Activated B cell treated with CpG ODN at 0.5 μM for 24 hours (primary cell): ENCODE measurements at regions not wholly inside any gene's neighbourhood (a gene's known extent, or its start where the extent isn't known, plus 50 kb on each side); places are given as distances from the start of the nearest gene placed in this dataset.
"Not testable (repeated sequence)": the region's sequence is repeated elsewhere in the genome, so short reads cannot be mapped to it uniquely, and the experiment has no call there.

ENCODE experiments used
- ATAC-seq: fragments of 200-7000 bp; cut with Tn5 transposase; one replicate; pipeline ENCODE4 v1.10.0; 2021; ENCODE audit warnings: low read depth, mild to moderate bottlenecking, moderate library complexity
- CTCF ChIA-PET: fragments of 350-600 bp; sonication (Branson Sonifier 250); formaldehyde crosslinking; loops from one replicate; lab custom pipeline; 2021; ENCODE audit warnings: antibody characterized with exemption; lab: Charles Lee
- POLR2A ChIA-PET: fragments of 350-600 bp; sonication (Branson Sonifier 250); formaldehyde crosslinking; loops from one replicate; lab custom pipeline; 2021; ENCODE audit warnings: antibody characterized with exemption; lab: Charles Lee
- DNase-seq: peaks from one replicate; pipeline ENCODE4 v3.0.0; 2022
- H3K27ac Mint-ChIP-seq: one replicate; pipeline ENCODE4 v1.8.0; 2020; ENCODE audit warnings: mixed read lengths
- H3K27me3 Mint-ChIP-seq: one replicate; pipeline ENCODE4 v1.8.0; 2021; ENCODE audit warnings: mixed read lengths
- H3K36me3 Mint-ChIP-seq: one replicate; pipeline ENCODE4 v1.8.0; 2021; ENCODE audit warnings: low read depth, mixed read lengths
- H3K4me1 Mint-ChIP-seq: one replicate; pipeline ENCODE4 v1.8.0; 2021; ENCODE audit warnings: mixed read lengths
- H3K4me3 Mint-ChIP-seq: one replicate; pipeline ENCODE4 v1.8.0; 2020; ENCODE audit warnings: mild to moderate bottlenecking, mixed read lengths
- H3K9me3 Mint-ChIP-seq: one replicate; pipeline ENCODE4 v1.8.0; 2020; ENCODE audit warnings: mixed read lengths
- CTCF ChIP-seq: fragments of 200-600 bp; IDR thresholded peaks from one replicate; pipeline ENCODE4 v1.8.0; 2022; ENCODE audit warnings: antibody characterized with exemption, mild to moderate bottlenecking
- intact Hi-C: fragments of 100-400 bp; cut with micrococcal nuclease; formaldehyde crosslinking; loops from one replicate; pipeline ENCODE4 v1.15.1; 2024

GRCh38 chr19:20320191-20320590 lies 153.2 kb downstream of the ZNF486 start:
- no peaks in the 10 kb centered on the region for H3K36me3 Mint-ChIP-seq
- no peaks in the 10 kb centered on the region for H3K27me3 Mint-ChIP-seq
- ChIA-PET POLR2A (no interaction called here), CTCF (no interaction called here)
- ATAC-seq (no peak), DNase-seq (no peak)
- TF ChIP-seq CTCF = no peak
- H3K27ac Mint-ChIP-seq = no peak overlapping the region
- no peak overlapping the region for H3K4me3 Mint-ChIP-seq
- H3K4me1 Mint-ChIP-seq = no peaks in the 10 kb centered on the region
- intact Hi-C loops = no loop called here
- peaks cover 3% of the 10 kb centered on the region for H3K9me3 Mint-ChIP-seq

GRCh38 chr19:20318616-20319015 lies 151.6 kb downstream of the ZNF486 start:
- H3K27me3 Mint-ChIP-seq = no peaks in the 10 kb centered on the region
- ChIA-PET CTCF (no interaction called here), POLR2A (no interaction called here)
- no peak overlapping the region for H3K27ac Mint-ChIP-seq
- intact Hi-C loops = no loop called here
- H3K36me3 Mint-ChIP-seq = no peaks in the 10 kb centered on the region
- no peak for TF ChIP-seq CTCF
- no peak for ATAC-seq
- DNase-seq = no peak
- peaks cover 3% of the 10 kb centered on the region for H3K9me3 Mint-ChIP-seq
- H3K4me1 Mint-ChIP-seq = no peaks in the 10 kb centered on the region
- H3K4me3 Mint-ChIP-seq = no peak overlapping the region

GRCh38 chr19:20315543-20315942 lies 148.5 kb downstream of the ZNF486 start:
- Mint-ChIP-seq H3K9me3 (peaks cover 2% of the 10 kb centered on the region), H3K27ac (no peak overlapping the region), H3K27me3 (no peaks in the 10 kb centered on the region), H3K4me3 (no peak overlapping the region), H3K36me3 (no peaks in the 10 kb centered on the region), H3K4me1 (no peaks in the 10 kb centered on the region)
- CTCF ChIA-PET = no interaction called here
- DNase-seq (no peak), ATAC-seq (no peak)
- POLR2A ChIA-PET = no interaction called here
- intact Hi-C loops = no loop called here
- no peak for TF ChIP-seq CTCF

- ChIA-PET CTCF (no interaction called here), POLR2A (no interaction called here)
- DNase-seq (no peak), ATAC-seq (no peak)
- Mint-ChIP-seq H3K27me3 (no peaks in the 10 kb centered on the region), H3K4me3 (no peak overlapping the region), H3K4me1 (no peaks in the 10 kb centered on the region), H3K36me3 (no peaks in the 10 kb centered on the region), H3K9me3 (peaks cover 4% of the 10 kb centered on the region), H3K27ac (no peak overlapping the region)
- TF ChIP-seq CTCF = no peak
- intact Hi-C loops = no loop called here
Observed at GRCh38 chr19:20313894-20314293, 146.9 kb downstream of the ZNF486 start.

- no peak for TF ChIP-seq CTCF
- intact Hi-C loops = no loop called here
- ChIA-PET CTCF (no interaction called here), POLR2A (no interaction called here)
- no peak overlapping the region for H3K4me3 Mint-ChIP-seq
- H3K9me3 Mint-ChIP-seq = peaks cover 4% of the 10 kb centered on the region
- H3K27me3 Mint-ChIP-seq = no peaks in the 10 kb centered on the region
- H3K27ac Mint-ChIP-seq = no peak overlapping the region
- no peaks in the 10 kb centered on the region for H3K4me1 Mint-ChIP-seq
- DNase-seq = no peak
- no peaks in the 10 kb centered on the region for H3K36me3 Mint-ChIP-seq
- ATAC-seq = no peak
Observed at GRCh38 chr19:20307127-20307526, 140.1 kb downstream of the ZNF486 start.

- H3K27ac Mint-ChIP-seq, intact Hi-C loops, H3K27me3 Mint-ChIP-seq, CTCF ChIA-PET, H3K4me3 Mint-ChIP-seq, ATAC-seq, POLR2A ChIA-PET, H3K9me3 Mint-ChIP-seq, H3K4me1 Mint-ChIP-seq, DNase-seq, H3K36me3 Mint-ChIP-seq: not testable (repeated sequence)
Observed at GRCh38 chr19:20296314-20296713, 129.3 kb downstream of the ZNF486 start.
